GM03348 (cell line): ENCODE measurements at regions not wholly inside any gene's neighbourhood (a gene's known extent, or its start where the extent isn't known, plus 50 kb on each side); places are given as distances from the start of the nearest gene placed in this dataset.

Experiments used
- DNase-seq: peaks from one replicate; pipeline ENCODE4 v3.0.0; 2012; ENCODE audit warnings: low spot score

DNA sequence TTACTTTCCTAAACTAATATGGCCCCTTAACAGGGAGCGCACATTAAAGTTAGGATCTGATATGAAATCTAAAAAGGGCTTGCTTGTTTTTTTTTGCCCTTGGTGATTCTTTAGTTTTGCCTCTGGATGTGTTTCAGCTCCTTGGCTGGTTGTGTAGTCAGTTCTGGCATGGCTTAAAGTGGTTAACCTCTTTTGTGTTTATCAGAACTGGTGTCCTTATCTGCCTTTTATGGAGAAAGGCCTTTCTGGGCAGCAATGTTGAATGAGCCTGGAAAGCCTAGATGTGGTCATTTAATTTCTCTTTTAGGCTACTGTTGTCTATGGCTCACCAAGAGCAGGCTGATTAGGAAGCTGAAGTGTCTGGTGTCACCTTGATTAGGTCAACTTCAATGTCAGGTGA, 254.5 kb upstream of the ROPN1 start:
- no peak for DNase-seq

DNA sequence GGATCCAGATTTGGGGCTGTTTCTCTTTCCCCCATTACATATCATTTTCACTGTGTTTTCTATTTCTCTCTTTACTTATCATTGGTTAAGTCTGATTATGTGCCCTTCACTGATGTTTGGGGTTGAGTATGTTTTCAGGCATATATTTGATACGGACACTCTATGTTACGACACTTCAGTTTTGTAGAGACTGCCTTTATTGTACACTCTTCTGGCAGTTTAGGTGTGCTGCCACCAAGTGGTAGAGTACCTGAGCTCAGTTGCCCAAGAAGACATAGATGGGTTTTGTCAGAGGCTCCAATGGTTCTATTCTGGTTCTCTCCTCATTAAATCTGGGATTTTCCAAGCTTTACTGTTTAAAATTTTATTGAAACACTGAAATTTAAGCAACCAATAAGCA, 255.0 kb upstream of the ROPN1 start:
- DNase-seq = no peak

DNA sequence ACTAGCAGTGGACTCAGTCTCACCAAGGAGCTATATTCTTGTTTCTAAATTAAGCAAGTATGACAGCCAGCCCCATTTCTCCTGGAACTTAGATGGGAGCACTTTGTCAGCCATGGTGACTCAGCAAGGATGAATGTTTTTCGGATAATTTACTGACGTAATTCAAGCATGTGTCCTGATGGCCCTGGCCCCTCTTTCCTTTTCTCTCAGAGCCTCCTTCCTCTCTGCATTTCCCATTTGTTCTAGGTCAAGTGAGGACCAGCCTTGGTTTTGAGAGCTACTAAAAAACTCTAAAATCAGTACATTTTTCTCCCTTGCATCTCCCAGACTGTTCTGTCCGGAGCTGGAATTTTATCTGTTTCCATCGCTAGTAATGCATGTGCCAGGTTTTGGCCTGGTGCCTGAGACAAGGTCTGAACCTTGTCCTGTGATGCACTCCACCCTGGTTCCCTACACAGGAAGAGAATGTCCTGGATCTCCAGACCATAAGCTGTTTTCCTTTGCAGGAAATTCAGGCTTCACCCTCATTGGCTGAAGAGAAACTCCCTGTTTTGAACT, 256.6 kb upstream of the ROPN1 start:
- DNase-seq = peak; percentile 83

DNA sequence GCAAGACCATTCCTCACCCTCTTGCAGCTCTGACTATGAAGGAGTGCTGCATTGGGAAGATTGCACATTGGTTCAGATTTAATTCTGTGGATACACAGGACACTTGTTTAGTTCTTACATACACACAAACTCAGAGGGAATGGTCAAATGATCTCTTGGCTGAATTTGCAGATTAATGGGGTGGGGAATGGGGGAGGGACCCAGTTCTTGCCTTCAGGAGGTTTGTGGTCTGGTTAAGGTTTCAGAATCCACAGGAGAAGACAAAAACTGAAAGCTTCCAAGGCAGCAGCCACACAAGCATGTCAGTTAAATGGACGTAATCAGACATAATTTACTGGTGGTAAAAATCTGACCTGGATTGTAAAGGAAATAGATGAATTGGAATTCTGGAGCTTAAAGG, 257.1 kb upstream of the ROPN1 start:
- DNase-seq = no peak

DNA sequence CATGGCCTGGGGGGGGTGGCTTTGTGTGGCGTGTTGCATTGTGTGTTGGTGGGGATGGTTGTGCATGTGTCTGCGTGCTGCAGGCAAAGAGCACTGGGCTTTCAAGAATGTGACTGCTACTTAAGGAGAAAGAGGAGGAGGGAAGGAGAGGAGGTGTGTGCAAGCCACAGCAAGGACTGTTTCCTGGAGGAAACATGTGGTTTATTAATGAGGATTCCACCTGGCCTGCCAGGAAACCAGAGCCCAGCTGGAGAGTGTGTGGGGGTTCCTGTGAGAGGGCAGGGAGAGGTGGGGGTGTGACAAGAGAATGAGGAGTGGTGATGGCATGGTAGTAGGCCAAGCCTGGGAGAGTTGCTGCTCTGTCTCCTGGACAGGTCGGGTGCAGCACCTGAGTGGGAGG, 258.1 kb upstream of the ROPN1 start:
- no peak for DNase-seq

DNA sequence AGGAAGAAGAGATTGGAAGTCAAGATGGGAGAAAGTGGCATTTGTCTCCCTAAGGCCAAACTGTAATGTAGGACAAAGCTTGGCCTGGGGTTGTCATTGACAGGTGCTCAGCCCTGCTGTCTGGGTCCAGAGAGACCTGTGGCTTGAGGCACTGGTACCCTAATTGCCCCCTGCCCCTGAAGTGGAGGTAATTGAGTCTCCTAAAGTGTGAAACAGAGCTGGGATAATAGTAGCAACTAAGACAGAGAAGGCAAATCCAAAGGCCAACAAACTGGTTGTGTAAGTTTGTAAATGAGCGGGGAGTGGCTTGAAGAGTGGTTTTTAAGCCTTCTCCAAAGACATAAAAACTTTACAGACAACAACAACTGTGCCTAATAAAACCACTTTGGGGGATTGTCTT, 264.2 kb upstream of the ROPN1 start:
- DNase-seq = no peak

DNA sequence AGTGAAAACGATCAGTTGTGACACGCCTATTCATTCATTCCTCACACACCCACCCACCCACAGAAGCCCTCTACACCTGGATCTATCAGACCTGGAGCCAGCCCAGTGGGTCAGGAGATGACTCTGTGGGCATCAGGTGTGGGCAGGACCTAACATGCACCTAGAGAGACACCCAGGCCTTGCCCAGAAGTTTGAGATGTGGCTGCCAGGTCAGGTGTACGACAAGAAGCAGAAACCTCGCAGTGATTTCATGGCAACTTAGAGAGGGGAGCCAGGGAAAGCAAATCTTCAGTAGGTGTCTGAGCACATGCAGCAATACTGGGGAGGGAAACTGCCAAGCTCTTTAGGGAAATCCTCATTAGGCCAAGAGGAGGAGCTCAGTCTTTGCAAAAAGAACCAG, 264.7 kb upstream of the ROPN1 start:
- DNase-seq = no peak

DNA sequence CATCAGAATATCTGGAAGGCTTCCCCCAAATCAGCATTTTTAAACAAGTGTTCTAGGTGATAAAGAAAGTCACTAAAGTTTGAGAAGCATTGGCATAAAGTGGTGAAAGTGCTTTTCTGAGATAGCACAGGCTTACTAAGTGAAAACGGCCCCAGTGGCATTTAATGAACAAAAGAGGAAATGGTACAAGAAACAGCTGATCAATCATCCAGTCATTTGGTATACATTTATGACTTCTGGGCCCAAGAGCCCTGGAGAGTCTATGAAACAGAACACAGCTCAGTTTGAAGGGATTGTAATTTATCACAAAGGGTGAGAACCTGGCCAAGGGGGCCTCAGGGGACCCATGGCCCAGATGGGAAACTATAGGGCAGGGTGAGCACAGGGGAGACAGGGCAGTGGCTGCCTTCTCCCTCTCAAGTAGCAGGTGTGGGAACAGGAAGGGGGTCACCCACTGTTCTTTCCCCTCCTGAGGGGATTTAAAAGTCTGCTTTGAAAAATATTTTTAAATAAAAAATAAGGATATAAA, 265.5 kb upstream of the ROPN1 start:
- no peak for DNase-seq

DNA sequence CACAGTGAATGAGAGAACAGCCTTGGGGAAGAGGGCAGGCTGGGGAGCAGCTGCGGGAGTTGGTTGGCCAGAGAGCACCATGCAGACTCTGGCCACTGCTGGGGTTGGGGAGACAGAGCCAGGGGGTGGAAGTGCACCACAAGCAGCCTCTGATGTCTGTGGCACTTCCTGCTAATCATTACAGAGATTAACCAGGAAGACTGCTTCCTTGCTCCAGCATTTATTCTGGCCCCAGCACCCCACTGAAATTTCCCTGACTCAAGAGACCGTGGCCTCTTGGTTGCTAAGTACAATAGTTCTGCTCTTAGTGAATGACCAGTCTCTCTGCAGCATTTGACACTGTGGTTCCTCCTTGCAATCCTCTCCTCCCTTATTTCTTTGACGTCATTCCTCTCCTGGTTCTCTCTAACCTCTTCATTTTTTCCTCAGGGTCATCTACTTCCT, 266.2 kb upstream of the ROPN1 start:
- DNase-seq = peak; percentile 29

DNA sequence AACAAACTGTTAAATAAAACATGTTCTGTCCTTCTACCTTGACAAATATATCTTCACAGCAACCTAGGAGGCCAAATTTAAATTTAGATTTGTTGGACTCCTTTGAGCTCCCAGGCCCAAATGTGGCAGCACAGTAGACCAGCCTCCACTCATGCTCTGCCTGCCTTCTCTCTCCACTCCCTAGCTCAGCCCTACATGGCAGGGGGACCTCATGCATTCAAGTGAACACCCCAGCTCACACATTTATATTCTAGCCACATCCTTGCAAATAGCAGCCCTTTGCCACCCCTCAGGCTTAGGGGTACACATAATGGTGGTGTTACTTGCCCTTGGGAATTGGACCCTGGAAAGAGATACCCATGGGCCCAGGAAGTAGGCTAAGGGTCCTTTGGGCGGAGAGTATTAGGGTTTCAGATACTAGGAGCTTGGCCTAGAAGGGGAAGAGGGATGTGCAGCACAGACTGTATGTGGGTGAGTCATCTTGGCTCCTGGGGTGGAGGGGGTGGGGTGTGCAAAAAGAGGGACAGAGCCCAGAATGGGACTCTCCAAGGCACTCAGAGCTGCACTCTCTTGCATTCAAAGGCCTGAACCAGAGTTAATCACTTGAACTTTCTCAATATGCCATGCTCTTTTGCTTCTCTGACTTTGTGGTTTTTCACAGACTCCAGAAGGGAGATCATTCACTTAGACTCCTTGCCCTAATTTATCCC, 268.4 kb upstream of the ROPN1 start:
- peak; percentile 92 for DNase-seq

DNA sequence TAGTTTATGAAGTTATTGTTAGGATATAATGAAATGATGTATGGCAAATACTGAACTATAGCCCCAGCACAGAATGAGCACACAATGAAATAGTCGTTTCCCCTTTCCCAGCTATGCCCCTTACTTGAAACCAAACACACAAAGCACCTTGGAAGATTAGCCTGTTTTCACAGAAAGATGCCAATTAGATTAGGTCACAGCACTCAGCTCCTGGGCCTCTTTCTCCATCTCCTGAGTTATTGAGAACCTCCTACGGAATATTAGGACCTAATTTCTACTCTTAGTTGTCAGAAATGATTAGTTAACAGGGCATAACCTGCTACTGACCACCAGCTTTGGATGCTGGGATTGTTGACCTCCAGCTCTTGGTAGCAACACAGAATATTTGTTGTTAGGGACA, 269.4 kb upstream of the ROPN1 start:
- no peak for DNase-seq

DNA sequence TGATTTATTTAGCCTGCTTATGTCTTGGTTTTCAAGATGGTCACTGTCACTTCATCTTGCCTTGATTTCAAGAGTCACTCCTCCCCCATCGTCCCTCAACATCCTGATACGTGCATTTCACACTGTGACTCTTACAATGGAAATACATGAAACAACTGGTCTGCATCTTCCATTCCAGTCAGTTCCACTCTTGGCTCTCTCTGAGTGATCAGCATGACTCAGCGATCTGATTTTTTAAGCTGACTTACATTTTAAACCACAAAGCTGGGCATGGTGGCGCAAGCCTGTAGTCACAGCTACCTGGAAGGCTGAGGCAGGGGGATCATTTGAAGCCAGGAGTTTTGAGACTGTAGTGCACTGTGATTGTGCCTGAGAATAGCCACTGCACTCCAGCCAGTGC, 271.2 kb upstream of the ROPN1 start:
- peak; percentile 78 for DNase-seq

DNA sequence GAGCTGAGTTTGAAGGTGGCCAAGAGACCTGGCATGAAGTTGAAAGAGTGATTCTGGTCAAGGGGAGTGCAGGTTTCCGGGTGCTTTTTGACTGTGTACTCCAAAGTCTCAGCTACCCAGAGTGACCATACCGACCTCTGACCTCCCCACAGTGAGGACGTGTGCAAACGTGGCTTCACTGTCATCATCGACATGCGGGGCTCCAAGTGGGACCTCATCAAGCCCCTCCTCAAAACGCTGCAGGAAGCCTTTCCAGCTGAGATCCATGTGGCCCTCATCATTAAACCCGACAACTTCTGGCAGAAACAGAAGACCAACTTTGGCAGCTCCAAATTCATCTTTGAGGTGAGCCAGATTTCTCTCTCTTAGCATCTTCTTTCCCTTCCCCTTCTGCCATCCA, 272.4 kb upstream of the ROPN1 start:
- no peak for DNase-seq

DNA sequence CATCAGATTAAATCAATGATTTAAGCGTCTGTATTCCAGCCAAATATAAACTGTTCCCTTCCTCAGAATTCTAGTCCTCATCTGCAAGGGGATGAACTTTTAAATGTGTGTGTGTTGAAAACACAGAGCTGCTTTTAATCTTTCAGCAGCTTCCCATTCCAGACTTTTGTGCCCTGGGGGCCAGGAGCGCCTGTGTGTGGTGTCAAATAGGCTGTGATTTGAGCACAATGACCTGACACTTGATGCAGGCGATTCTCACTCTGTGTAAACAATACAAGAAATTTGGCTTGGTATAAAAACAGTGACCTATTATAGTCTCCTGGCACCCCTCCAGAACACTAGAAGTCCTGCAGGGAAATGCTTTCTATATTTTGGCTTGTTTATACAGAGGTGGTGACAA, 274.6 kb upstream of the ROPN1 start:
- no peak for DNase-seq

DNA sequence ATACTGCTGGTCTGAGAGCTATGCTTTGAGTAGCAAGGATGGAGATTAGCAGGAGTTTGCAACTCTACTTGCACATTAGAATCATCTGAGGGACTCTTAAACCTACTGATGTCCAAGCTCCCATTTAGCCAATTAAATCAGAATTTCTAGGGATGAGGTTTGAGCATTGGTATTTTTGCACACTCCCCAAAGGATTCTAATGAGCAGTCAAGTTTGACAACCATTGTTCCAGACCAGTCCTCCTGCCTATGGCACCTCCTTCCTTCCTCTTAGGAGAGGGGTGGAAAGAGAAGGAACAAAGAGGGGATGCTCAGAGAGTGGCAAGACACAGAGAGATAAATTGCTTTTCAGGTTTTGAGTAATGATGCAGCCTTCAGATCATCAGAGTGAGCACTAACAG, 275.5 kb upstream of the ROPN1 start:
- DNase-seq = no peak

DNA sequence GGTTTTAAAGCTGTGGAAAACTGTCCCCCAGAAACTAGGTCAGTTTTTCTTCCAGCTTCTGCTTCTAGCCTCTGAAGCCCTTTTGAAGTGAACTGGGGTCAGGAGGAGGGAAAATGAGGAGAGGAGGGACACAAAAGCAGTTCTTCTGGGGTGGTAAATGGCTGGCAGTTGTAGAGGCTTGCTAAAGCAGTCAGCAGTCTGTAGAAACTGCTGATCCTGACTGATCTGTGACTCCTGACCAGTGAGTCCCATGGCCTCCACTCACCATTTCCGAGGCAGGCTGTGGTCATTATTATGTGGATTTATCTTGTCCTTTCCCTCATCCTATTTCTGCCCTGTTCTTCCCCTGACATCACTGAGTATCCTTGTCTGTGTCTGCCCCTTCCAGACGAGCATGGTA, 276.4 kb upstream of the ROPN1 start:
- no peak for DNase-seq

DNA sequence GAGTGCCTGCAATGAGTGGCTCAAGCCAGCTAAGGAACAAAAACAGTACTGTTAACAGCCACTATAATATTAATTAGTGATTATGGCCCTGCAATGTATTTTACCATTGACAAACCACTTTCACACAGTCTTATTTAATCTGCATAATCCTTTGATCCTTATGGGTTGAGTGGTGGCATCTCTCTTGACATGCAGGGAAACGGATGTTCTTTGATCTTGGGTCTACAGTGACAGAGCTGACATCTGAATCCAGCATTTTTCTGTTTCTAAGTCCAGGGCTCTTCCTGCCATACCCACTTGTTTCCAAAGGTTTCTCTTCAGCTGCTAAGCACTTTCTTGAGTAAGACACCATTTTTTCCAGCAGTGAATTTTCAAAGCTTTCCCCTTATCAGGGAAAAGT, 277.7 kb upstream of the ROPN1 start:
- DNase-seq = no peak

DNA sequence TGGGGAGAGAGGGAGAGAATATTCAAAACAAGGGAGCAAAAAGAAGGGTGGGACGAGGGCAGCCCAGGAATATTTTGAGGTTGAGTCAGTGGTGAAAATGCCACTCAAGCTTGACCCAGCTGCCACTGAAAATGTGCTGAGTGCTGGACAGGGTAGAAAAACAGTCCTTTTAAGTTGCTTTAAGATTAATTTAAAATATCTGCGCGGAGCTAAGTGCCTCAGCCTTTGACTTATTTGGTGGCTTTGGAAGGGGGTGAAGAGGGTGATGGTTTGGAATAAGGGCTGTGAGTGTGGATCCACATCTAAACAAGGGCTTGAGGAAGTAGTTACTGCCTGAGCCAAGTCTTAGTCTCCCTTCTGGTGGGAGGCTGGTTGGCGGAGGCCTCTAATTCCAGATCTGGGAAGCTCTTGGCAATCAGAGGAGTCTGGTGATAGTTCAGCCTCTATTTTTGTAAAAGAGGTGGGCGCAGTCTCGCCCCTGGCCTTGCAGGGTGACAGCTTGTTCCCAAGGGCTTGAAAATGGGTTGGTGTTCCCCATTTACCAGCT, 280.8 kb upstream of the ROPN1 start:
- DNase-seq = no peak

DNA sequence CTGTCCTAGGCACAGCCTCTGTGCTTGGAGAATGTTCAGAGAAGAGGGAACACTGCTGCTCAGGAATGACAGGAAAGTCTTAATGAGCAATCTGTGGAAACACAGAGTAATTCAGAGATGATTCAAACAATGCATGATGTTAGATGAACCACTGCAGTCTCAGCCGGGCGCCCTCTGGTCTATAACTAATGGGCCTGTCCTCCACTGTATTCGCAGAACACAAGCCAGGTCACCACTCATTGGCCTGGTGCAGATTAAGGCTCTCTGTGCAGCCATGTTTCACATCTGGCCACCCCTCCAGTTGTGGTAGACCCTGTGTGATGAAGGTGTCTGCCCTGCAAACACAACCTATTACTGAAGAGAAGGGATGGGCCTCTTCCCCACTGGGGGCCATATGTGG, 281.7 kb upstream of the ROPN1 start:
- DNase-seq = no peak

DNA sequence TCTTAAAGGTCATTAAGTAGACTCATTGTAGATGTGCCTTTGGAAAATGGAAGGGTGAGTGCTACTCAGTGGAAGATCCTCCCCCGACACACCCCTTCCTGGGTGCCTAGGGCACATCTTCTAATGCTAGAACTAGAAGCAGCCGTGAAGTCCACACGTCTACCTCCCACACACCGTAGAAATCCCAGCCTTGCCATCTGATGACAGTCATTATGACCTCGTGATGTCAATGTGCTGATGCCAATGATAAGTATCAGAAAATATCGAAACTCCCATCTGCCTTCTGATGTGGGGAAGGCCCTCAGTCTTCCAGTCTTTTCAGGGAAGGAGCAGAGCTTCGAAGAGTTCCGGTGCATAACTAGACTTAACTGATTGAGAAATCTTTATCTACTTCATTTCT, 282.1 kb upstream of the ROPN1 start:
- no peak for DNase-seq

DNA sequence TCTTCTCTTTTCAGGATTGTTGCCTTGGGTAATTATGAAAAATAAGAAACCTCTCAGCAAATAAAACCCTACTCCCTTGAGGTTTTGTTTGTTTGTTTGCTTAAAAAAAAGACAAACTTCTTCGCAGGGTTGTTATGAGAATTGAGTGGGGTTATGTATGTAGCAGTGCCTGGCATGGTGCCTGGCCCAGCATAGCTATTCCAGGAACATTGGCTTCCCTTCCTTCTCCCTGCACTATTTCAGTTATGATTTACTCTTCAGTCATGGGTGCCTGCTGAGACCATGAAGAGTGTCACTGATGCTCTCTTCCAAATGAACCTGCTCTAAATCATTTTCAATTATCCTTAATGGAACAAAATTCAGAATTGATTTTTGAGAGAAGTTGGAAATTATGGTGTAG, 283.5 kb upstream of the ROPN1 start:
- no peak for DNase-seq

DNA sequence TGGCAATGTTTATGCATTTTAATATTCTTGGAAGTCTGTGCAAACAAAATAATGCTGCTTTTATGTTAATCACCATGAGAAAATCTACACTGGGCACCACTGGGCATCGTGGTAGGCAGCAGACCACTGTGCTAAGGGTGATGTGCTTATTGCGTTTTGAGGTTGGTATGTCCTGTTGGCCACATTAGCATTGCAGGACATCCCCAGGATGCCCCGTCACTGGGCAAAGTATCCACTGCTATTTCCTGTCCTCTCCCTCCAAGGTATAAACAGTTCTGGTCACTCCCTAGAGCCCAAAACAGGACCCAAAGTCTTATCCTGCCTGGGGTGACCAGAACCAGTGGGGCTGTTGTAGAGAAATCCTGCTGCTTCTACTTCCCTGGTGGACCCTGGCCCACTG, 284.2 kb upstream of the ROPN1 start:
- no peak for DNase-seq

DNA sequence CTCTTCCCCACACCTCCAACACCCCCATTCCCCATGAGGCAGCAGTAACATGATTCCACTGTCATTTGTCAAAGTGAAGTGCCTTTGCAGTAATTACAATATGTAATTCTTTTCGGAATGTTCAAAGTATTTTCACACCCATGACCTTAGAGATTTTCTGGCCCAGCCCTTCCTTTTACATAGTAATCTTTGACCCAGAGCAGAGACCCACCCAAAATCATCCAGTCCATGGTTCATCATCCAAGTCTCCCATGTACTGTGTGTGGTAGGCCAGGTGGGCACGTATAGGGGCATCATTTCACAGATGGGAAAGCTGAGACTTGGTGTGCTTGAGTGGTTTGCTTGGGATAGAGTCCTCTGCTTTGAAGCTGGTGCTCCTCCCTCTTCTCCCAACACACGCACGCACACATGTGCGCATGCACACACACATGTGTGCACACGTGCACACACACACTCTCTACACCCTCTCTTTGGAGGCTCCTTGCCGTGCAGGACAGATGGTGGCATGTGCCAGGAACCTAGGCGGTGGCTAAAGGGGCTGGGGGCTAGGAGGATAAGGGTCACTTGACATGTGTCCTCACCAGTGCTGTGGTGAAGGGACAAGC, 284.7 kb upstream of the ROPN1 start:
- DNase-seq = no peak
